Upper lobe of right lung (tissue), 1 donor: ENCODE measurements at regions not wholly inside any gene's neighbourhood (a gene's known extent, or its start where the extent isn't known, plus 50 kb on each side); places are given as distances from the start of the nearest gene placed in this dataset.

Experiments used
- ATAC-seq: fragments of 200-7000 bp; cut with Tn5 transposase; one replicate; pipeline ENCODE4 v1.9.1; 2020; ENCODE audit warnings: mild to moderate bottlenecking, moderate library complexity
- DNase-seq: peaks from one replicate; pipeline ENCODE4 v3.0.0-alpha.2; 2020
- H3K27ac ChIP-seq: fragments of 200-600 bp; one replicate; pipeline ENCODE4 v1.8.0; 2022
- H3K27me3 ChIP-seq: fragments of 200-600 bp; one replicate; pipeline ENCODE4 v1.8.0; 2022; ENCODE audit warnings: mild to moderate bottlenecking
- H3K36me3 ChIP-seq: fragments of 200-600 bp; one replicate; pipeline ENCODE4 v1.8.0; 2022
- H3K4me1 ChIP-seq: fragments of 200-600 bp; one replicate; pipeline ENCODE4 v1.8.0; 2022
- H3K4me3 ChIP-seq: fragments of 200-600 bp; one replicate; pipeline ENCODE4 v1.8.0; 2022; ENCODE audit warnings: mild to moderate bottlenecking
- H3K9me3 ChIP-seq: fragments of 200-600 bp; one replicate; pipeline ENCODE4 v1.8.0; 2022
- intact Hi-C: fragments of 100-400 bp; cut with DNase I; formaldehyde crosslinking; loops from one replicate; pipeline ENCODE4 v1.11.0; 2022
- TF ChIP-seq, protein P1 (sequence below): fragments of 200-600 bp; IDR thresholded peaks from one replicate; pipeline ENCODE4 v1.8.0; 2022; ENCODE audit warnings: antibody characterized with exemption
- donor health status: DM: no; HTN: yes; CAD: no; lungs with severe emphysema.

DNA sequence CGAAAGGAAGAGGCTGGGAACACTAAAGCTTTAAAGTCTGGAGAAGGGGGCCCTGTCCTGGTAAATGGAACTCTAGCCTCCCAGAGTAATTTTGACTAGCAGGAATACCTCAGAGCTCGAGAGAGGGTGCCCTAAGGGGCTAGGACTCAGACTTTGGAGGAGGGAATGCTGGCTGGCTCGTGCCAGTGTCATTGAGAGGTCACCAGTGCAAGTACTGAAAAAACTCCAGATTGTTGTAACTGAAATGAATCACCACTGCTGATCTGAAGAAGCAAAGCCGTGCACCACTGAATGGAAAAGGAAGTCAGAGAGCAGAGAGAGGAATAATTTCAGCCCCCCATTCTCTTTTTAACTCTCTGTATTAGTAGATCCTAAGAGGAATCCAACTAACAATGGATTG, 690.2 kb downstream of the FAT4 start:
- no peak for ATAC-seq
- intact Hi-C loops, result no loop called here
- no peak overlapping the region for H3K4me3 ChIP-seq
- H3K4me1 ChIP-seq, result no peaks in the 10 kb centered on the region
- H3K9me3 ChIP-seq, result no peaks in the 10 kb centered on the region
- H3K27me3 ChIP-seq, result no peaks in the 10 kb centered on the region
- H3K36me3 ChIP-seq, result no peaks in the 10 kb centered on the region
- no peak overlapping the region for H3K27ac ChIP-seq
- TF ChIP-seq, protein P1, sequence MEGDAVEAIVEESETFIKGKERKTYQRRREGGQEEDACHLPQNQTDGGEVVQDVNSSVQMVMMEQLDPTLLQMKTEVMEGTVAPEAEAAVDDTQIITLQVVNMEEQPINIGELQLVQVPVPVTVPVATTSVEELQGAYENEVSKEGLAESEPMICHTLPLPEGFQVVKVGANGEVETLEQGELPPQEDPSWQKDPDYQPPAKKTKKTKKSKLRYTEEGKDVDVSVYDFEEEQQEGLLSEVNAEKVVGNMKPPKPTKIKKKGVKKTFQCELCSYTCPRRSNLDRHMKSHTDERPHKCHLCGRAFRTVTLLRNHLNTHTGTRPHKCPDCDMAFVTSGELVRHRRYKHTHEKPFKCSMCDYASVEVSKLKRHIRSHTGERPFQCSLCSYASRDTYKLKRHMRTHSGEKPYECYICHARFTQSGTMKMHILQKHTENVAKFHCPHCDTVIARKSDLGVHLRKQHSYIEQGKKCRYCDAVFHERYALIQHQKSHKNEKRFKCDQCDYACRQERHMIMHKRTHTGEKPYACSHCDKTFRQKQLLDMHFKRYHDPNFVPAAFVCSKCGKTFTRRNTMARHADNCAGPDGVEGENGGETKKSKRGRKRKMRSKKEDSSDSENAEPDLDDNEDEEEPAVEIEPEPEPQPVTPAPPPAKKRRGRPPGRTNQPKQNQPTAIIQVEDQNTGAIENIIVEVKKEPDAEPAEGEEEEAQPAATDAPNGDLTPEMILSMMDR, result no peak
- DNase-seq, result no peak

DNA sequence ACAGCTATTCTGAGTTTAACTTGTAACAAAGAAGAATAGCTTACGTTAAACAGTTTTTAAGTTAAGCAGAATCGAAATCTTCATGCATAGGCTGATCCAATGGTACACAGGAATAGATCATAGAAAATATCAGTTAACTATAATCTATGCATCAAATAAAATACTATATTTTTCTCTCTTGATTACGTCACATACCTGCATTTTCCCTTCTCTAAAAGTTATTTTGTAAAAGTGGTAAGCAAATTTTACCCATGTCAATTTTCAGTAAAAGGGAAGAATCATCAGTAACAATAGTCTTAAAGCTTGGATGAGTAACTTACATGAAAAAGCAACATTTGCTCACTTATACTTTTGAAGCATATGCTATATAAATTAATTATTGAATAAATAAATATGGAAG, 692.4 kb downstream of the FAT4 start:
- no peak overlapping the region for H3K4me3 ChIP-seq
- H3K9me3 ChIP-seq, result no peaks in the 10 kb centered on the region
- H3K4me1 ChIP-seq, result no peaks in the 10 kb centered on the region
- no peak for ATAC-seq
- no peaks in the 10 kb centered on the region for H3K27me3 ChIP-seq
- no peak overlapping the region for H3K27ac ChIP-seq
- DNase-seq, result no peak
- H3K36me3 ChIP-seq, result no peaks in the 10 kb centered on the region
- intact Hi-C loops, result no loop called here
- TF ChIP-seq, protein P1, result no peak

DNA sequence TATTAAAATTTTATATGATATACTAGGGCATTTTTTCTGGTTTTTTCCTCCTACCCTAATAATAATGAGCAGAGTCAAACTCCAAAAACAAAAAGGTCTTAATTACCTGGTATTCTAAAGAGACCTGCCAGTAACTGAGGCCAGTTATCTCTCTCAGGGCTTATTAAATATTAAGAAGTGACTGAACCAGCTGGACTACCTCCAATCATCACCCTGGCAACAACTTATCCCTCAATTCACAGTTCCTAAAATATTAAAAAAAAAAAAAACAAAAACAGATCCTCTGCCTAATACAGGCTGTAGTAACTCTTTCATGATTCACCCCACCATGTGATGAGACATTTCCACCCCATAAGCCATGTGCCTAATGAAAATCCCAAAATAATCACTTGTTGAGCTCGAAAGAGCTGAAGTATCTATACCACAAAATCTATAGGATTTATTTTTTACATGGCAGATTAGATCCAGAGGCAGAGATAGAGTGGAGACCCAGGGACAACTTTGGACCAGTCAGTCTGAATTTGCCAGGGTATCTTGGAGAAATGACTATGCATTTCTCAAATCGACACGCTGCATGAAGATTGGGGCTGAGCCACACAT, 698.0 kb downstream of the FAT4 start:
- no peak for DNase-seq
- no peak overlapping the region for H3K4me3 ChIP-seq

DNA sequence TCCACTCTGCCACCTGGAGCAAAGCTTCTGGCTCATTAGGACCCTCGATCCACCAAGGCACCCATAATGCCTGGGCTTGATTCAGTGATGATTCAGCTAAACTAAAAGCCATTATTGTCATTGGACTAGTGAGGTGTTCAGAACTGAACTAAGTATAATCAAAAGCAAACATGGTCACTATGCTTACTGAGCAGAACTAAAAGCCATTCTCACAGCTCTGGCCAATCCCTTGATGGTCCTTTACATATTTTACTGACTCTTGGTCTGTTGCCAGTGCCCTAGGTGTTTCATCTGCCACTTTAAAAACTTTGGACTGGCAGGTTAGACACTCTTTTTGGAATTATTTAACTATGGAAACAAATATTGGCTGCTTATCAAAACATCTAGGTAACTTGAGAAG, 703.5 kb downstream of the FAT4 start:
- TF ChIP-seq, protein P1, result no peak
- ATAC-seq, result peak; percentile 48

More for the DNA sequence above, 698.0 kb downstream of the FAT4 start:
- Histone ChIP-seq H3K27me3 (no peaks in the 10 kb centered on the region), H3K9me3 (no peaks in the 10 kb centered on the region), H3K27ac (no peak overlapping the region), H3K4me1 (no peaks in the 10 kb centered on the region), H3K36me3 (no peaks in the 10 kb centered on the region)
- intact Hi-C loops, result no loop called here
- ATAC-seq, result no peak
- TF ChIP-seq, protein P1, result no peak

DNA sequence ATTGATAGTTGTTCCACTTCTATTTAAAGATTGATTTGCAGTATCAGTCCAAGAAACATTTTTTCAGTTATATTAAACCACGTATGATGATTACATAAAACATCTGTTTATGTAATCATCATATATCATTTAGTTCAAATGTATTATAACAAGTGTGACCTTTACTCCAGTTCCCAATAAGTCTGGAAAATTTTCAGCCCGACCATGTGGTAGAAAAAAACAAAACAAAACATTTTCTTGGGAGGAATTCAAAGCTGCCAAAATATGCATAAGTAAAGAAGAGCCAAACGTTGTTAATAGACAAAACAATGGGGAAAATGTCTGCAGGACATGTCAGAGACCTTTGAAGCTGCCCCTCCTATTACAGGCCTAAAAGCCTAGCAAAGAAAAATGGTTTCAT, 709.1 kb downstream of the FAT4 start:
- Histone ChIP-seq H3K36me3 (no peaks in the 10 kb centered on the region), H3K9me3 (no peaks in the 10 kb centered on the region), H3K4me3 (no peak overlapping the region), H3K27me3 (no peaks in the 10 kb centered on the region), H3K27ac (no peak overlapping the region), H3K4me1 (peaks cover 2% of the 10 kb centered on the region)
- ATAC-seq (no peak), DNase-seq (no peak)
- TF ChIP-seq, protein P1, result no peak
- intact Hi-C loops, result no loop called here

More for the DNA sequence above, 703.5 kb downstream of the FAT4 start:
- H3K4me3 ChIP-seq, result no peak overlapping the region
- H3K27me3 ChIP-seq, result no peaks in the 10 kb centered on the region
- H3K36me3 ChIP-seq, result no peaks in the 10 kb centered on the region
- intact Hi-C loops, result no loop called here
- no peak for DNase-seq
- H3K4me1 ChIP-seq, result no peaks in the 10 kb centered on the region
- no peaks in the 10 kb centered on the region for H3K9me3 ChIP-seq
- H3K27ac ChIP-seq, result no peak overlapping the region

DNA sequence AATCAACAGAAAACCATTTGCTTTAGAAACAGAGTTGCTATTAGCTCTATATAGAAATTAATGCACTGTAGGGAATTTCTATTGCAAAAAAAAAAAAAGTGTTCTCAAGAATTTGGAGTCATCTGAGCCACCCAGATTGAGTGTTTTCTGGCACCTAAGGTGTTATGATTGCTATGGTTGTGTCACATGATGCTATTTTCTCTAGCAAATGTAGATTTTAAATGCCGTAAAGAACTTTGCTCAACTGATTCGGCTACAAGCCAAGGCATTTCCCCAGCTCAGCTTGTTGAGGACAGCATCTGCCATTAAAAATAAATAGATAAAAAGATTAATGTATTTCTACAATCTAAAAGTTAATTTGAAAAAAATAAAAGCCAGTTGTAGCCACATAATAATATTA, 712.8 kb downstream of the FAT4 start:
- TF ChIP-seq, protein P1, result no peak
- H3K9me3 ChIP-seq, result no peaks in the 10 kb centered on the region
- ATAC-seq (no peak), DNase-seq (no peak)
- H3K36me3 ChIP-seq, result no peaks in the 10 kb centered on the region
- intact Hi-C loops, result no loop called here
- peaks cover 2% of the 10 kb centered on the region for H3K4me1 ChIP-seq
- H3K27me3 ChIP-seq, result no peaks in the 10 kb centered on the region
- no peak overlapping the region for H3K4me3 ChIP-seq
- H3K27ac ChIP-seq, result no peak overlapping the region
